RWPE2 (cell line): ENCODE measurements at regions not wholly inside any gene's neighbourhood (a gene's known extent, or its start where the extent isn't known, plus 50 kb on each side); places are given as distances from the start of the nearest gene placed in this dataset.

Experiments used
- ATAC-seq: fragments of 200-7000 bp; cut with Tn5 transposase; 3 replicates; pipeline ENCODE4 v1.9.1; 2021; ENCODE audit warnings: low read depth
- DNase-seq: peaks from one replicate; pipeline ENCODE4 v3.0.0-alpha.2; 2020; ENCODE audit warnings: low spot score
- H3K27ac ChIP-seq: fragments of 450-650 bp; 2 replicates; pipeline ENCODE4 v1.5.1; 2017; ENCODE audit warnings: mild to moderate bottlenecking; ENCODE audit not compliant: poor library complexity, severe bottlenecking
- H3K27me3 ChIP-seq: fragments of 250-450 bp; sonication (Bioruptor Pico); 2 replicates; pipeline ENCODE4 v1.5.1; 2021; ENCODE audit warnings: mild to moderate bottlenecking, moderate library complexity; ENCODE audit not compliant: insufficient read depth, poor library complexity, severe bottlenecking
- H3K36me3 ChIP-seq: fragments of 250-450 bp; sonication (Bioruptor Pico); 2 replicates; pipeline ENCODE4 v1.5.1; 2020; ENCODE audit warnings: low read depth, mild to moderate bottlenecking, moderate library complexity
- H3K4me1 ChIP-seq: fragments of 250-450 bp; sonication (Bioruptor Pico); 2 replicates; pipeline ENCODE4 v1.5.1; 2021; ENCODE audit warnings: mild to moderate bottlenecking, moderate library complexity; ENCODE audit not compliant: insufficient read depth, poor library complexity, severe bottlenecking
- H3K4me3 ChIP-seq: fragments of 250-450 bp; sonication (Bioruptor Pico); 2 replicates; pipeline ENCODE4 v1.5.1; 2021; ENCODE audit warnings: mild to moderate bottlenecking, moderate library complexity; ENCODE audit not compliant: severe bottlenecking
- H3K9me3 ChIP-seq: fragments of 250-450 bp; sonication (Bioruptor Pico); 2 replicates; pipeline ENCODE4 v1.5.1; 2021; ENCODE audit warnings: mild to moderate bottlenecking, moderate library complexity; ENCODE audit not compliant: severe bottlenecking
- TF ChIP-seq, protein P1 (sequence below): fragments of 450-650 bp; IDR thresholded peaks from one replicate; pipeline ENCODE4 v1.5.1; 2017; ENCODE audit warnings: mild to moderate bottlenecking, moderate library complexity; ENCODE audit not compliant: poor library complexity, severe bottlenecking

DNA sequence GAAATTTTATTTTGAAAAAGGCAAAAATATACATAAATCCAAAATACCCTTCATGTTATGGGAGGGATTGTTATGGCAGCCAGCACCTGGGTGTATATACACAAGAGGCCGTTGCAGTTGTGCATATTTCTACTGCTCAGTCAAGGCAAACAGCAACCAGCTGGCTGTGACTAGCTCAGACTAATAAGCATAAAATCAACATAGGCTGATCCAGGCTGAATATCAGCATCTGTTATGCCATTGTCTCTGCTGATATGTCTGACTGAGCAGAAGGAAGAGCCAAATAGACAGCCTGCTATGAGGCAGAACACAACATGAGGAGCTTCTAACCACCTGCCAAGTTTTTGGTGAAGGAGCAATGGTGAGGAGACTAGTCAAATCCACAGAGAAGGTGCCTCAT lies 457.5 kb upstream of the ALCAM start:
- H3K4me1 ChIP-seq, result peaks cover 22% of the 10 kb centered on the region
- TF ChIP-seq, protein P1, sequence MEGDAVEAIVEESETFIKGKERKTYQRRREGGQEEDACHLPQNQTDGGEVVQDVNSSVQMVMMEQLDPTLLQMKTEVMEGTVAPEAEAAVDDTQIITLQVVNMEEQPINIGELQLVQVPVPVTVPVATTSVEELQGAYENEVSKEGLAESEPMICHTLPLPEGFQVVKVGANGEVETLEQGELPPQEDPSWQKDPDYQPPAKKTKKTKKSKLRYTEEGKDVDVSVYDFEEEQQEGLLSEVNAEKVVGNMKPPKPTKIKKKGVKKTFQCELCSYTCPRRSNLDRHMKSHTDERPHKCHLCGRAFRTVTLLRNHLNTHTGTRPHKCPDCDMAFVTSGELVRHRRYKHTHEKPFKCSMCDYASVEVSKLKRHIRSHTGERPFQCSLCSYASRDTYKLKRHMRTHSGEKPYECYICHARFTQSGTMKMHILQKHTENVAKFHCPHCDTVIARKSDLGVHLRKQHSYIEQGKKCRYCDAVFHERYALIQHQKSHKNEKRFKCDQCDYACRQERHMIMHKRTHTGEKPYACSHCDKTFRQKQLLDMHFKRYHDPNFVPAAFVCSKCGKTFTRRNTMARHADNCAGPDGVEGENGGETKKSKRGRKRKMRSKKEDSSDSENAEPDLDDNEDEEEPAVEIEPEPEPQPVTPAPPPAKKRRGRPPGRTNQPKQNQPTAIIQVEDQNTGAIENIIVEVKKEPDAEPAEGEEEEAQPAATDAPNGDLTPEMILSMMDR, result no peak
- ATAC-seq, result peak; percentile 71
- no peak for DNase-seq
- no peaks in the 10 kb centered on the region for H3K9me3 ChIP-seq
- H3K27ac ChIP-seq, result peak overlapping the region; percentile 73
- H3K36me3 ChIP-seq, result no peaks in the 10 kb centered on the region
- no peak overlapping the region for H3K4me3 ChIP-seq
- H3K27me3 ChIP-seq, result no peaks in the 10 kb centered on the region

DNA sequence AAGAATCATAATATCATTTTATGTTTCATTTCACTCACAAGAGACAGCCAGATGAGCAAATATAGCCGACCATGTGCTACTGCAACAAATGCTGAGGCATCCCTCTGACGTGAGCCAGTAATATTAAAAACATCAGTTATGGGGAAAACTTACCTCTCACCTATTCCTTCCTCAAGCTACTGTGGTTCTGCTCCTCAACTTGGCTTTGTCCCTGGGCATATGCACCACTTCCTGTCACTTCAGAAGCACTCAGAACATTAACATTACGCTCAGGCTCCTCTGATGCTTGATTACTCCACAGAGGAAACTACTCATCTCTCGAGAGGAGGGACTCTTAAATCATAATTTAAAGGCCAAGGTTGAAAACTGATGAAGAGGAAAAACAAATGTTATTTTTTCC lies 457.0 kb upstream of the ALCAM start:
- Histone ChIP-seq H3K27me3 (no peaks in the 10 kb centered on the region), H3K4me1 (peaks cover 22% of the 10 kb centered on the region), H3K27ac (peak overlapping the region; percentile 73), H3K36me3 (no peaks in the 10 kb centered on the region), H3K9me3 (no peaks in the 10 kb centered on the region), H3K4me3 (no peak overlapping the region)
- DNase-seq, result no peak
- TF ChIP-seq, protein P1, result no peak
- ATAC-seq, result no peak

DNA sequence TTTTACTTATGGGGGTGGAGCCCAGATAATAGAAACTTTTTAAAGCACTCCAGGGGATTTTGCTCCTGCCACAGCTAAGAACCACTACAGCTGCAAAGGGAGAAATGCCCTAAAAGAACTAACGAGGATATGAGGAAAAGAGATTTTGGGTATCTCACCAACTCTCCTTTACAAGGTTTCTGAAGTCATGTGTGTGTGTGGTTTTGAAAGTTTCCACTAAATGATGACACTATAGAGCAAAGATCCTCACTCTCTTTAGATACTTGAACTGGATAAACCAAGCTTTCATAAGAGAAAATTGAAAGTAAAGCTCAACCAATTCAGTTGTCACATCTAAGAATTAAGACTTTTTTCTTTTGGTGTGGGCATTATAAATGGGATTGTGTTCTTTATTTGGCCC lies 455.3 kb upstream of the ALCAM start:
- Histone ChIP-seq H3K36me3 (no peaks in the 10 kb centered on the region), H3K27ac (no peak overlapping the region), H3K27me3 (no peaks in the 10 kb centered on the region), H3K4me1 (peaks cover 22% of the 10 kb centered on the region), H3K4me3 (no peak overlapping the region), H3K9me3 (no peaks in the 10 kb centered on the region)
- ATAC-seq, result no peak
- DNase-seq, result no peak
- TF ChIP-seq, protein P1, result no peak

- no peak overlapping the region for H3K27ac ChIP-seq
- no peak overlapping the region for H3K4me3 ChIP-seq
- TF ChIP-seq, protein P1, result no peak
- no peaks in the 10 kb centered on the region for H3K4me1 ChIP-seq
- DNase-seq (no peak), ATAC-seq (no peak)
- H3K27me3 ChIP-seq, result no peaks in the 10 kb centered on the region
- H3K36me3 ChIP-seq, result no peaks in the 10 kb centered on the region
- no peaks in the 10 kb centered on the region for H3K9me3 ChIP-seq
Measured at GRCh38 chr3:104916971-104917370, 449.7 kb upstream of the ALCAM start.

DNA sequence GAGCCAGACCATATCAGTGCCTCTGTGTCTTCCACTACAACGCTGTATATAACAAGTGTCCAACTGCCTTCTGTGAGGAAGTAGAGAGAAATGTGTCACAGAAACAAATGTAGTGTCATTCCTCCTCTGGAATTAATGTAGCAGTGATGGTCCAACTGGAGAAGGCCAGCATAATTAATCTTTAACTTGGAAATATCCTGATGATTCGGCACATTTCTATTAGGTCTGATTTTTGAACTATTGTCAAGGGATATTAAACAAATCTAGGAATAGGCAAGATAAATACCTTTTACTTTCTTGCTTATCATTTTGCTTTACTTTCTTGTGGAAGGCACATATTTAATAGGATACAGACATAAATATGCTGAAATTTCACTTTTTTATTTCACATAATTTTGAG lies 446.2 kb upstream of the ALCAM start:
- Histone ChIP-seq H3K27ac (no peak overlapping the region), H3K36me3 (no peaks in the 10 kb centered on the region), H3K4me1 (no peaks in the 10 kb centered on the region), H3K27me3 (no peaks in the 10 kb centered on the region), H3K9me3 (no peaks in the 10 kb centered on the region), H3K4me3 (no peak overlapping the region)
- DNase-seq (no peak), ATAC-seq (no peak)
- TF ChIP-seq, protein P1, result no peak
